Panc1 (cell line): ENCODE measurements at regions not wholly inside any gene's neighbourhood (a gene's known extent, or its start where the extent isn't known, plus 50 kb on each side); places are given as distances from the start of the nearest gene placed in this dataset.

ENCODE experiments used
- CTCF ChIP-seq: fragments of 450-650 bp; IDR thresholded peaks from 2 replicates; pipeline ENCODE4 v1.5.1; 2017; ENCODE audit warnings: mild to moderate bottlenecking
- POLR2AphosphoS5 ChIP-seq: IDR thresholded peaks from 2 replicates; pipeline ENCODE4 v1.6.1; 2012; ENCODE audit warnings: mild to moderate bottlenecking, low read depth, low read length, moderate library complexity
- REST ChIP-seq, 2 experiments: IDR thresholded peaks; 2 replicates each; pipeline ENCODE4 v1.6.1; 2011 to 2012; ENCODE audit warnings: low read depth in 2 of 2, control low read depth in 1 of 2, low read length in 1 of 2, mild to moderate bottlenecking in 1 of 2, moderate library complexity in 1 of 2; ENCODE audit not compliant: insufficient read depth in 1 of 2
- SIN3A ChIP-seq: IDR thresholded peaks from 2 replicates; pipeline ENCODE4 v1.6.1; 2012; ENCODE audit warnings: low read depth, mild to moderate bottlenecking, low read length, moderate library complexity, borderline replicate concordance; ENCODE audit not compliant: insufficient read depth

DNA sequence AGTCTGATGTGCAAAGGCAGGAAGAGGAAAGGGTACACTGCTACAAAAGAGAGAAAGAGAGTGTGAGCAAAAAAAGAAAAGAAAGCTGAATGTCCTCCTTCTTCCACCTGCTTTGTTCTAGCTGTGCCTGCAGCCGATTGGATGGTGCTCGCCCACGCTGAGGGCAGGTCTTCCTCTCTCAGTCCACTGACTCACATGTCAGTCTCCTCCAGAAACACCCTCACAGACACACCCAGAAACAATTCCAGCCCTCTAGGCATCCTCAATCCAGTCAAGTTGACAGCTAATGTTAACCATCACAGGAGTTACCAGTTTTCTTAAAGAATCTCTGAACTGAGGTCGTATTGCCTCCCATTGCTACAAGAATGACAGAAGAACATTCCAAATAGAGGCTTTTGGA lies 411.9 kb upstream of the SASH1 start:
- TF ChIP-seq CTCF: no peak
- TF ChIP-seq REST (IDR thresholded peaks at IDR 0.05; ENCODE audit: insufficient read depth in 1 of 2, low read depth in 2 of 2, low read length in 1 of 2): no peak
- no peak for TF ChIP-seq POLR2AphosphoS5
- no peak for TF ChIP-seq SIN3A
